HL-60 (cell line): ENCODE measurements at regions not wholly inside any gene's neighbourhood (a gene's known extent, or its start where the extent isn't known, plus 50 kb on each side); places are given as distances from the start of the nearest gene placed in this dataset.

Source experiments
- DNase-seq, 2 experiments: peaks; one replicate each; pipeline ENCODE4 v3.0.0-alpha.2; 2010 to 2020; ENCODE audit warnings: low read depth in 1 of 2, low spot score in 1 of 2
- H3K27ac ChIP-seq: fragments of 250-450 bp; sonication (Bioruptor Pico); replicated peaks from 2 replicates; pipeline ENCODE4 v1.5.1; 2020; ENCODE audit warnings: mild to moderate bottlenecking, moderate library complexity
- H3K27me3 ChIP-seq: fragments of 250-450 bp; sonication (Bioruptor Pico); 2 replicates; pipeline ENCODE4 v1.5.1; 2021; ENCODE audit warnings: mild to moderate bottlenecking, moderate library complexity; ENCODE audit not compliant: insufficient read depth, poor library complexity, severe bottlenecking
- H3K4me3 ChIP-seq: replicated peaks from 2 replicates; pipeline ENCODE4 v1.5.1; 2011; ENCODE audit warnings: mild to moderate bottlenecking, control low read depth, low read length; ENCODE audit not compliant: insufficient read depth
- CTCF ChIP-seq: IDR thresholded peaks from one replicate; pipeline ENCODE4 v1.5.1; 2011; ENCODE audit warnings: low read length, control low read depth, inconsistent platforms; ENCODE audit not compliant: insufficient read depth
- GABPA ChIP-seq: IDR thresholded peaks from 2 replicates; pipeline ENCODE4 v1.6.1; 2012; ENCODE audit warnings: low read depth
- POLR2AphosphoS5 ChIP-seq: IDR thresholded peaks from 2 replicates; pipeline ENCODE4 v1.6.1; 2012; ENCODE audit warnings: low read depth
- SPI1 ChIP-seq: IDR thresholded peaks from 2 replicates; pipeline ENCODE4 v1.6.1; 2012; ENCODE audit warnings: low read depth, mild to moderate bottlenecking, borderline replicate concordance
- TF ChIP-seq, protein P1 (sequence below): IDR thresholded peaks from 2 replicates; pipeline ENCODE4 v1.6.1; 2012; ENCODE audit warnings: low read depth; ENCODE audit not compliant: insufficient replicate concordance

- TF ChIP-seq, protein P1, sequence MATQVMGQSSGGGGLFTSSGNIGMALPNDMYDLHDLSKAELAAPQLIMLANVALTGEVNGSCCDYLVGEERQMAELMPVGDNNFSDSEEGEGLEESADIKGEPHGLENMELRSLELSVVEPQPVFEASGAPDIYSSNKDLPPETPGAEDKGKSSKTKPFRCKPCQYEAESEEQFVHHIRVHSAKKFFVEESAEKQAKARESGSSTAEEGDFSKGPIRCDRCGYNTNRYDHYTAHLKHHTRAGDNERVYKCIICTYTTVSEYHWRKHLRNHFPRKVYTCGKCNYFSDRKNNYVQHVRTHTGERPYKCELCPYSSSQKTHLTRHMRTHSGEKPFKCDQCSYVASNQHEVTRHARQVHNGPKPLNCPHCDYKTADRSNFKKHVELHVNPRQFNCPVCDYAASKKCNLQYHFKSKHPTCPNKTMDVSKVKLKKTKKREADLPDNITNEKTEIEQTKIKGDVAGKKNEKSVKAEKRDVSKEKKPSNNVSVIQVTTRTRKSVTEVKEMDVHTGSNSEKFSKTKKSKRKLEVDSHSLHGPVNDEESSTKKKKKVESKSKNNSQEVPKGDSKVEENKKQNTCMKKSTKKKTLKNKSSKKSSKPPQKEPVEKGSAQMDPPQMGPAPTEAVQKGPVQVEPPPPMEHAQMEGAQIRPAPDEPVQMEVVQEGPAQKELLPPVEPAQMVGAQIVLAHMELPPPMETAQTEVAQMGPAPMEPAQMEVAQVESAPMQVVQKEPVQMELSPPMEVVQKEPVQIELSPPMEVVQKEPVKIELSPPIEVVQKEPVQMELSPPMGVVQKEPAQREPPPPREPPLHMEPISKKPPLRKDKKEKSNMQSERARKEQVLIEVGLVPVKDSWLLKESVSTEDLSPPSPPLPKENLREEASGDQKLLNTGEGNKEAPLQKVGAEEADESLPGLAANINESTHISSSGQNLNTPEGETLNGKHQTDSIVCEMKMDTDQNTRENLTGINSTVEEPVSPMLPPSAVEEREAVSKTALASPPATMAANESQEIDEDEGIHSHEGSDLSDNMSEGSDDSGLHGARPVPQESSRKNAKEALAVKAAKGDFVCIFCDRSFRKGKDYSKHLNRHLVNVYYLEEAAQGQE: no peak
- TF ChIP-seq GABPA (no peak), POLR2AphosphoS5 (no peak), CTCF (no peak), SPI1 (no peak)
- Histone ChIP-seq H3K27ac (no peak overlapping the region), H3K27me3 (peaks cover 6% of the 10 kb centered on the region), H3K4me3 (no peak overlapping the region)
- DNase-seq: no peak
These were observed 94.1 kb upstream of the OTOS start for GRCh38 chr2:240234503-240234951.

GRCh38 chr2:240235149-240235803, 94.8 kb upstream of the OTOS start:
- H3K27me3 ChIP-seq: peaks cover 6% of the 10 kb centered on the region
- H3K27ac ChIP-seq: no peak overlapping the region
- no peak for DNase-seq
- H3K4me3 ChIP-seq: no peak overlapping the region
- TF ChIP-seq SPI1 (no peak), GABPA (no peak), POLR2AphosphoS5 (no peak), CTCF (no peak)
- TF ChIP-seq, protein P1: no peak

DNA sequence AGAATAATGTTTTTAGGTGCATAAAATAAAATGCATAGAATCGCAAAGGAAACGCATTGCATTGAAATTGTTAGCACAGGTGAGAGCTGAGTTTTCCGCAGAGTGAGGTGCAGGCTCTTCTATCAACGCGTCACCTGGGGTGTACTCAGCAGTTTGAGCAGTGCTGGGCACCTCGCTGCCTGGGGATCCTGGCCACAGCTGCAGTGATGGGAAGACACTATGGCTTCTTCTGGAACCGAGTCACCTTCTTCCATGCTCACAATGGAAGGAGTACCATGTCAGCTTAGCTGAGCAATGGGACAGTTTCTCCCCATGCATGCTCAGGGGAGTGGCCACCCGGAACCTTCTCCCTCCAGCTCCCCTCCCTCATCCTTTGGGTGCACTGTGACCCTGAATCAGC, 95.4 kb upstream of the OTOS start:
- H3K27me3 ChIP-seq: peaks cover 6% of the 10 kb centered on the region

More for the DNA sequence above, 95.4 kb upstream of the OTOS start:
- TF ChIP-seq CTCF (no peak), GABPA (no peak), POLR2AphosphoS5 (no peak), SPI1 (no peak)
- TF ChIP-seq, protein P1: no peak
- DNase-seq: no peak
- no peak overlapping the region for H3K4me3 ChIP-seq
- no peak overlapping the region for H3K27ac ChIP-seq
